HT1080 (cell line): ENCODE measurements at regions not wholly inside any gene's neighbourhood (a gene's known extent, or its start where the extent isn't known, plus 50 kb on each side); places are given as distances from the start of the nearest gene placed in this dataset.

Experiments
- DNase-seq: peaks from one replicate; pipeline ENCODE4 v3.0.0-alpha.2; 2015; ENCODE audit warnings: low read depth

DNA sequence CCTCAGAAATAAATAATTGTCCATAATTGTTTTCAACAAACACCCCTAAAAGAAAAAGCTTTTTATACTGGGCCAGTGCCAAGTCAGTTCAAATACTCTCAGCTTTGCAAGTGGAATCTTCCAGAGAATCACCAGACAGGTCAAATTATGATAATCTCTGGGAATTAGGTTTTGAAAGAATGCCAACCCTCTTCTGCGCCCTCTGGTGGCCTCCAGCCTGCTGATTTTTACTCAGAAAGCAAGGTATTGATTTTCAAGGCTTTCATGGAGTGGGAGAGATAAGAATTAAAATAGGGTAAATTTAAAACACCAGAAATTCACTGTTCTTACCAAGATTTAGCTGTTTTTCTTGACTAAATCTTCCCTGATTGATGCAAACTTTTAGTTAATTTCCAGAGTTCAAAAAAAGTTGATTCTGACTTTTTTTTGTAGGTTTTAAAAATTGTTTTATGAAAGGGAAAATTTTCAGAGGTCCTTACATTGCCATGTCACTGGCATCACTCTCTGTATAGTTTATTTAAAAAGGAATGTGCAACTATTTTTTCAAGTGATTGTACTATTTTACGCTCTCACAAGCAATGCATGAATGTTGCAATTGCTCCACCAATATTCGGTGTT lies 282.9 kb upstream of the TNP1 start:
- DNase-seq, result peak; percentile 40

DNA sequence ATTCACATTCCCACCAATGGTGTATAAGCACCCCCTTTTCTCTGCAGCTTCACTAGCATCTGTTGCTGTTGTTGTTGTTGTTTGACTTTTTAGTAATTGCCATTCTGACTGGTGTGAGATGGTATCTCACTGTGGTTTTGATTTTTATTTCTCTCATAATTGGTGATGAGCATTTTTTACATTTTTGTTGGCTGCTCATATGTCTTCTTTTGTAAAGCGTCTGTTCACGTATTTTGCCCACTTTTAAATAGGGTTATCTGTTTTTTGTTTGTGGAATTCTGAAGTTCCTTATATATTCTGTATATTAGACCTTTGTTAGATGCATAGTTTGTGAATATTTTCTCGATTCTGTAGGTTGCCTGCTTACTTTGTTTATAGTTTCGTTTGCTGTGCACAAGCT lies 278.4 kb upstream of the TNP1 start:
- no peak for DNase-seq

DNA sequence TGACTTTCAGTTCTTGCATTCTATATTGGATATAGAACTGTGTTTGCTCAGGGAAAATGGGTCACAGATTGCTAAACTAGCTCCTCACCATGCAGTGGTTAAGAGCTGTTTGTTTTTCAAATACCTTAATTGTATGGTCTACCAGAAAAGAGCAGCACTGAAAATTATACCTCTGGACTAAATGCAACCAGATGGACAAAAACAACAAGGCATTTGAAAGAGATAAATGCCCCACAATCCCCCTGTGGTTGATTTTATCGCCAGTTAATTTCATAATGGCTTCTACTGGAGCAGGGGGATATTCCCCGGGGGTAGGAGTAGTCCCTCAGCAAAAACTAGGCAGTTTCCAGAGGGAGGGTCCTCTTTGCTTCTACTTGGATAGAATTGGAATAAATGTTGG lies 267.9 kb upstream of the TNP1 start:
- no peak for DNase-seq

DNA sequence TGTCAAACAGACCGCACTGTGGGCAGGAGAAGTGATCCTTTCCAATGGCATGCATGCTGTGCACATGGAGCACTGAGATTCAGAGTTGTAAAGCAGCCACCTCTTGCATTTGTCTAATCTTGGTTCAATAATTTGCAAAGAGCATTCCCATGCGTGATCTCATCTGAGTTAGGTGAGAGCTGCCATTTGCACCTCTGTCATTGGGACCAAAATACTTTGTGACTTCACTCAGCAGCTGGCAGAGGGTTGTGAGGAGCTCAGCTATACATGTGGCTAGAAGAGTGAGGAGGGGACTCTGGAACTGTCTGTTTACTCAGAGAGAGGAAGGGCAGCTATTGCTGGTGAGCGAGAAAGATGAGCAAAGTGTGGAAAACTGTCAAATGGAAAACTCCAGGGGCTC lies 265.1 kb upstream of the TNP1 start:
- DNase-seq, result no peak

DNA sequence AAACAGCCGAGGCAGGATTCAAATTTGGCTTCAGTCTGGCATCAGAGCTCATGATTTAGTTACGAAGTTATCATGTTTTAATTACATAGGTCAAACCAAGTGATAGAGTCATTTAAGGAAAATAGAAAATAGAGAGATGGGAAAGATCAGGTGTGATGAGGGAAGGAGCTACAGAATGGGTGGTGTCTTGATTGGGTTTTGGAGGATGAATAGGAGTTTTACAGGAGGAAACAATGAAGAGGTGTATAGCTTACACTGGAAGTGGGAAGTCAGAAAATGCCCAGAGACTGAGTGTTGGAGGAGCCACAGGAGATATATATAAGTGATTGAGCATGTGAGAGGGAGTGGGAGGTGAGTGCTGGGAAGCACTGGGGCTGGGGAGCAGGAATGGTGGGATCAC lies 264.2 kb upstream of the TNP1 start:
- DNase-seq, result no peak

DNA sequence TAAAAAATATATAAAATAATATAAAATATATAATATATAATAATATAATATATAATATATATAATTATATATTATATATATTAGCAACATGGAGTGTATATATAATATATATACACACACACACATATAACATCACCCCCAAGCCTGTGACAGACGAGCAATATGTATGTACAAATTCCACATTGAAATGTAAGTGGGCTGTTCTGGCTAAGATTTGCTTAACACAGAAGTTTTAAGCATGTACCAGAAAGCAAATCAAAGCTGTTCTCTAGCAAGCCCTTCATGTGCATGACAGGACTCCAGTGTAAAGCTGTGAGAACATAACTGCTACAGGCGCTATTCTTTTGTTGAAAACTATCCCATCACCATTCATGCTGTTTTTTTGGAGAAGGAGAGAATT lies 261.7 kb upstream of the TNP1 start:
- DNase-seq, result no peak

GRCh38 chr2:217120429-217120828 lies 260.6 kb upstream of the TNP1 start:
- no peak for DNase-seq

- no peak for DNase-seq
Measured at GRCh38 chr2:217118559-217119284, 258.9 kb upstream of the TNP1 start.

DNA sequence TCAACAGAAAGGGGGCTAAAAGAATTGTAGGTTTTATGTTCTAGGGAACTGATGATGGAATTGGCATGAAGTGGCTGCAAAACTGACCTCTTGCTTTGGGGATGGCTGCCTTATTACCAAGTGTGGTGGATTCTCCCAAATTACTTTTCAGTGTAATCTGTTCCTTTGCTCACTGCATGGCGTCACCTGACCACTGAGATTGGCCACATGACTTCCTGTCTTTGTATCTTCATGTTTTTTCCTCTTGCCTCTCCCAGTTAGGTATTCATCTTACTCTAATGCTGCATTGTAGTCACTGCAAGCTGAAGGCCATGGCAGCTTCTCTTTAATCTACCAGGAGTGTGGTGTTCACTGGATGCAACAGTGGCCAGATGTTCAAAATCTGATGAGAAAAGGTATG lies 257.7 kb upstream of the TNP1 start:
- DNase-seq, result no peak

- DNase-seq, result no peak
Measured at GRCh38 chr2:217116610-217117009, 256.7 kb upstream of the TNP1 start.

GRCh38 chr2:217114117-217114516 lies 254.3 kb upstream of the TNP1 start:
- DNase-seq, result no peak

GRCh38 chr2:217113491-217113890 lies 253.6 kb upstream of the TNP1 start:
- no peak for DNase-seq

DNA sequence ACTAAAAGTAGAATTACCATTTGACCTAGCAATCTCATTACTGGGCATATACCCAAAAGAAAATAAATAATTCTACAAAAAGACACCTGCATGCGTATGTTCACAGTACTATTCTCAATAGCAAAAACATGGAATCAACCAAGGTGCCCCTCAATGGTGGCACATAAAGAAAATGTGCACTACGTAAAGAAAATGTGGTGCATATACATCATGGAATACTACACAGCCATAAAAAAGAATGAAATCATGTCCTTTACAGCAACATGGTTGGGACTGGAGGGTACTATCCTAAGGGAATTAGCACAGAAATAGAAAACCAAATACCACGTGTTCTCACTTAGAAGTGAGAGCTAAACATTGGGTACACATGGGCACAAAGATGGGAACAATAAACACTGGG lies 250.7 kb upstream of the TNP1 start:
- no peak for DNase-seq

- no peak for DNase-seq
Measured at GRCh38 chr2:217108575-217109027, 248.7 kb upstream of the TNP1 start.

GRCh38 chr2:217108086-217108485 lies 248.2 kb upstream of the TNP1 start:
- no peak for DNase-seq

DNA sequence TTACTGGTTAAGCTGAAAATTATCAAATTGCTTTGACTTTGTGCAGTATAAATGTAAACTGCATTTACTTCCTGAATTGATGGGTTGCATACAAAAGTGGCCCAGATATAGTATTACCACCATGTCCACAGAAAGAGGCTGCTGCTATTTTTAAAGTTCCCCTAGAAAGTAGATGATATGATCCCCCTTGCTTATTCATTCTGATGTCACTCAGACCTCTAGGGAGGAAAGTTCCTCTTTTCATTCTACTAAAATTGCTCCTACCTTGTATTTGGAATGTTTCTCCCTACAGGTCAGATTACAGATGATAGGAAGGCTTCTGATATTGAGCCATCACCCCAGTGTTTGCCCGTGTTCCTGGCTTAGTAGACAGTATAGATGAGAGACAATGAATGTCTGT lies 247.6 kb upstream of the TNP1 start:
- no peak for DNase-seq

GRCh38 chr2:217106650-217107014 lies 246.8 kb upstream of the TNP1 start:
- DNase-seq, result peak; percentile 80

GRCh38 chr2:217105733-217106649 lies 246.1 kb upstream of the TNP1 start:
- peak; percentile 97 for DNase-seq

GRCh38 chr2:217103752-217104545 lies 244.1 kb upstream of the TNP1 start:
- DNase-seq, result peak; percentile 43

DNA sequence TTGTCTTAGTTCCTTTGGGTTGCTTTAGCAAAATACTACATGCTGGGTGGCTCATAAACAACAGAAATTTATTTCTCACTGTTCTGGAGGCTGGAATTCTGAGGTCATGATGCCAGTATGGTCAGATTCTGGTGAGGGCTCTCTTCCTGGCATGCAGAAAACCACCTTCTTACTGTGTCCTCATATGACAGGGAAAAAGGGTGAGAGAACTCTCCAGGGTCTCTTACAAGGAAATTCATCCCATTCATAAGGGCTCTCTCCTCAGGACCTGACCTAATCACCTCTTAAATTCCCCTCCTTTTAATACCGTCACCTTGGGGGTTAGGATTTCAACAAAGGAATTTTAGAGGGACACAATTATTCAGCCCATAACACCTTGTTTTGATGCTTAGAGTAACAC lies 243.1 kb upstream of the TNP1 start:
- no peak for DNase-seq

- DNase-seq, result no peak
Measured at GRCh38 chr2:217101972-217102371, 242.1 kb upstream of the TNP1 start.
